ENCODE measurements at regions not wholly inside any gene's neighbourhood (a gene's known extent, or its start where the extent isn't known, plus 50 kb on each side); places are given as distances from the start of the nearest gene placed in this dataset.
"Not testable (repeated sequence)": the region's sequence is repeated elsewhere in the genome, so short reads cannot be mapped to it uniquely, and the experiment has no call there.

DNA sequence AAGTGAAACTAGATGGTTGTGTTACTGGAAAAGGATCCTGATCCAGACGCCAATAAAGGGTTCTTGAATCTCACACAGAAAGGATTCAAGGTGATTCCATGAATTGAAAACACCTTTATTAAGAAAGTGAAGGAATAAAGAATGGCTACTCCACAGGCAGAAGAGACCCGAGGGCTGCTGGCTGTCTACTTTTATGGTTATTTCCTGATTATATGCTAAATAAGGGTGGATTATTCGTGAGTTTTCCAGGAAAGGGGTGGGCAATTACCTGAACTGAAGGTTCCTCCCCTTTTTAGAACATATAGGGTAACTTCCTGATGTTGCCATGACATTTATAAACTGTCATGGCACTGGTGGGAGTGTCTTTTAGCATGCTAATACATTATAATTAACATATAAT, 50.9 kb upstream of the WARS2 start:
- Mint-ChIP-seq H3K27me3 (no peaks in the 10 kb centered on the region), H3K4me3 (no peak overlapping the region), H3K36me3 (ENCODE audit: low read depth) (peaks cover 64% of the 10 kb centered on the region), H3K9me3 (peaks cover 16% of the 10 kb centered on the region), H3K4me1 (ENCODE audit: low read depth) (no peaks in the 10 kb centered on the region), H3K27ac (no peak overlapping the region)

- Mint-ChIP-seq H3K27ac (no peak overlapping the region), H3K27me3 (no peaks in the 10 kb centered on the region), H3K4me1 (ENCODE audit: low read depth) (no peaks in the 10 kb centered on the region), H3K4me3 (no peak overlapping the region), H3K36me3 (ENCODE audit: low read depth) (peaks cover 21% of the 10 kb centered on the region), H3K9me3 (peaks cover 6% of the 10 kb centered on the region)
Observed at GRCh38 chr1:119204197-119204960, 63.9 kb upstream of the WARS2 start.

DNA sequence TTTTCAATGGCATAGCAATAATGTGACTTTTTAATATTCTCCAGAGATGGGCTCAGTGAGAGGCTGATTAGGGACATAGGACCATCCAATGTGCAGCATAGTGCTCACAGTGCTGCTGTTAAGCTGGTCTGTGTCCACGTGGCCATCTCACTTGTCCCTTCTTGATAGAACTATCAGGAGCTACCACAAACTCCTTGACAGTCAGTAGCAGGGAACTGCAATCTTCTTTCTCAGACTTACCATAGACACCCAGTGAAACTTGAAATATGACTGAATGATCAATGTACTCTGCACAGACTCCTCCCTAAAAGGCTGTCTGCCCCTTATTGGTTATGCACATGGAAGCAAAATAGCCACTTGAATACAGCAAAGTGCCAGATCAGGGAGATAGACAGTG, 64.5 kb upstream of the WARS2 start:
- Mint-ChIP-seq H3K36me3 (ENCODE audit: low read depth) (peaks cover 21% of the 10 kb centered on the region), H3K27me3 (no peaks in the 10 kb centered on the region), H3K9me3 (peaks cover 6% of the 10 kb centered on the region), H3K27ac (no peak overlapping the region), H3K4me1 (ENCODE audit: low read depth) (no peaks in the 10 kb centered on the region), H3K4me3 (no peak overlapping the region)

DNA sequence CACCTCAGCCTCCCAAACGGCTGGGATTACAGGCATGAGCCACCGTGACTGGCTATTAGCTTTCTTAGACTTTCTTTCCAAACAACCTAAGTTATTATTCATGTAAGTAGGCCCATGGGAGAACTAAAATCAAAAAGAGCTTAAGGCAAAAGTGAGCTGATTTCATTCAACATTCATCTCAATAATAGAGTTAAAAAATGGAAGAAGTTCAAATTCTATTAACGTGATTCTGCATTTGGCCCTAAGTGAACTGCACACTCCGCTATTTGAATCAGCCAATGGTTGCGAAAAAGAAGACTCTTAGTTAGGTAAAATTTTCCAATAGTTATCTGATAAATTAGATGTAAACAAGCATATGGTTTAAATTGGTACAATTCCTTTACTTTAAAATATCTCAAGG, 68.6 kb upstream of the WARS2 start:
- Mint-ChIP-seq H3K4me1 (ENCODE audit: low read depth) (no peaks in the 10 kb centered on the region), H3K27ac (no peak overlapping the region), H3K36me3 (ENCODE audit: low read depth) (peaks cover 26% of the 10 kb centered on the region), H3K9me3 (peaks cover 11% of the 10 kb centered on the region), H3K4me3 (no peak overlapping the region), H3K27me3 (no peaks in the 10 kb centered on the region)

GRCh38 chr1:119209596-119210295, 69.3 kb upstream of the WARS2 start:
- H3K27ac Mint-ChIP-seq: no peak overlapping the region
- H3K9me3 Mint-ChIP-seq: peaks cover 11% of the 10 kb centered on the region
- no peaks in the 10 kb centered on the region for H3K27me3 Mint-ChIP-seq
- H3K36me3 Mint-ChIP-seq (ENCODE audit: low read depth): peaks cover 26% of the 10 kb centered on the region
- no peaks in the 10 kb centered on the region for H3K4me1 Mint-ChIP-seq (ENCODE audit: low read depth)
- H3K4me3 Mint-ChIP-seq: no peak overlapping the region

DNA sequence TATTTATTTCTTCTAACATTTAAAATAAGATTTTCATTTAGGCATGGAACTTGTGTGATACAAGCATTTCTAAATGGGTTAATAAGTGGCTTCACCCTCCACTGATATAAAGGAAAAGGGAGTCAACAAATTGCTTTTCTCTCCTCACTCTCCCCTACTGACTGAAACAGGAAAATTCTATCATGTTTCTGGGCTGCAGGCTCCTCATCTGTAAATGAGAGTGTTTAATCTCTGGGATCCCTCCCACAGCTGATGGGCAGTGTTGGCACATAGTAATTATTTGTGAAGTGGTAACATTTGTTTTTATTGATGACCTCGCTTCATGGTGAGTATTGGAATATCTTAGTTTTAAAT, 69.8 kb upstream of the WARS2 start:
- no peaks in the 10 kb centered on the region for H3K27me3 Mint-ChIP-seq
- H3K9me3 Mint-ChIP-seq: peaks cover 11% of the 10 kb centered on the region
- no peak overlapping the region for H3K4me3 Mint-ChIP-seq
- no peak overlapping the region for H3K27ac Mint-ChIP-seq
- no peaks in the 10 kb centered on the region for H3K4me1 Mint-ChIP-seq (ENCODE audit: low read depth)
- H3K36me3 Mint-ChIP-seq (ENCODE audit: low read depth): peaks cover 26% of the 10 kb centered on the region

- Mint-ChIP-seq H3K9me3 (peaks cover 11% of the 10 kb centered on the region), H3K36me3 (ENCODE audit: low read depth) (peaks cover 28% of the 10 kb centered on the region)
- H3K27ac Mint-ChIP-seq; H3K4me1 Mint-ChIP-seq (ENCODE audit: low read depth); H3K27me3 Mint-ChIP-seq; H3K4me3 Mint-ChIP-seq: not testable (repeated sequence)
Observed at GRCh38 chr1:119213213-119213612, 72.8 kb upstream of the WARS2 start.

- Mint-ChIP-seq H3K9me3 (peaks cover 11% of the 10 kb centered on the region), H3K36me3 (ENCODE audit: low read depth) (peaks cover 27% of the 10 kb centered on the region)
- H3K27me3 Mint-ChIP-seq; H3K27ac Mint-ChIP-seq; H3K4me3 Mint-ChIP-seq; H3K4me1 Mint-ChIP-seq (ENCODE audit: low read depth): not testable (repeated sequence)
Observed at GRCh38 chr1:119214961-119215360, 74.5 kb upstream of the WARS2 start.

- H3K4me3 Mint-ChIP-seq: no peak overlapping the region
- H3K27ac Mint-ChIP-seq: no peak overlapping the region
- no peaks in the 10 kb centered on the region for H3K9me3 Mint-ChIP-seq
- H3K36me3 Mint-ChIP-seq (ENCODE audit: low read depth): peaks cover 17% of the 10 kb centered on the region
- H3K27me3 Mint-ChIP-seq: no peaks in the 10 kb centered on the region
- peaks cover 3% of the 10 kb centered on the region for H3K4me1 Mint-ChIP-seq (ENCODE audit: low read depth)
Observed at GRCh38 chr1:119217309-119217828, 76.9 kb upstream of the WARS2 start.

DNA sequence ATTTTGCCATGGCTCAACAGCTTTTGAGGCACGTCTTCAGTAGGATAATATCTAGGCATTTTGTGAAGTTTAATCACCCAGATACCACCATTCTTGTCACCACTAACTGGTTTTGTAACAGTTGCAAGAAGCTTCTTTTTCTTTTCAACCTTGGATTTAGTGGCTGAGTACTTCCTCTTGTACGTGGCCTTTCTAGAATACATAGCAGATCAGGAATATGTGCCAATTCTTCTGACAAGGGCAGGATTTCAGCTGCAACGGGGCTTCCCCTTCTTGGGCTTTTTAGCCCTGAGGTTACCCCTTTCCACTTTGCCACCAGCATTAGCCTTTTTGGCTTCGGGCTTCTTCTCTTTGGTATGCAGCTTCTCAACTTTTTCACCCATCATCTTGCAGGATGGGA, 79.3 kb upstream of the WARS2 start:
- peaks cover 17% of the 10 kb centered on the region for H3K36me3 Mint-ChIP-seq (ENCODE audit: low read depth)
- H3K27ac Mint-ChIP-seq: no peak overlapping the region
- H3K9me3 Mint-ChIP-seq: no peaks in the 10 kb centered on the region
- peaks cover 3% of the 10 kb centered on the region for H3K4me1 Mint-ChIP-seq (ENCODE audit: low read depth)
- H3K4me3 Mint-ChIP-seq: no peak overlapping the region
- no peaks in the 10 kb centered on the region for H3K27me3 Mint-ChIP-seq

GRCh38 chr1:119220991-119221390, 80.5 kb upstream of the WARS2 start:
- Mint-ChIP-seq H3K9me3 (no peaks in the 10 kb centered on the region), H3K4me3 (no peak overlapping the region), H3K36me3 (ENCODE audit: low read depth) (peaks cover 17% of the 10 kb centered on the region), H3K27ac (no peak overlapping the region), H3K4me1 (ENCODE audit: low read depth) (peaks cover 3% of the 10 kb centered on the region), H3K27me3 (no peaks in the 10 kb centered on the region)

- no peak overlapping the region for H3K27ac Mint-ChIP-seq
- H3K9me3 Mint-ChIP-seq: no peaks in the 10 kb centered on the region
- H3K4me3 Mint-ChIP-seq: no peak overlapping the region
- H3K36me3 Mint-ChIP-seq (ENCODE audit: low read depth): peaks cover 12% of the 10 kb centered on the region
- no peaks in the 10 kb centered on the region for H3K27me3 Mint-ChIP-seq
- H3K4me1 Mint-ChIP-seq (ENCODE audit: low read depth): peaks cover 8% of the 10 kb centered on the region
Observed at GRCh38 chr1:119222271-119222670, 81.8 kb upstream of the WARS2 start.

- H3K27ac Mint-ChIP-seq: no peak overlapping the region
- H3K36me3 Mint-ChIP-seq (ENCODE audit: low read depth): no peaks in the 10 kb centered on the region
- no peak overlapping the region for H3K4me3 Mint-ChIP-seq
- H3K4me1 Mint-ChIP-seq (ENCODE audit: low read depth): peaks cover 13% of the 10 kb centered on the region
- H3K27me3 Mint-ChIP-seq: no peaks in the 10 kb centered on the region
- H3K9me3 Mint-ChIP-seq: no peaks in the 10 kb centered on the region
Observed at GRCh38 chr1:119225265-119225664, 84.8 kb upstream of the WARS2 start.

GRCh38 chr1:119225831-119226230, 85.4 kb upstream of the WARS2 start:
- H3K4me3 Mint-ChIP-seq: no peak overlapping the region
- H3K36me3 Mint-ChIP-seq (ENCODE audit: low read depth): no peaks in the 10 kb centered on the region
- H3K27me3 Mint-ChIP-seq: no peaks in the 10 kb centered on the region
- H3K4me1 Mint-ChIP-seq (ENCODE audit: low read depth): peaks cover 13% of the 10 kb centered on the region
- no peak overlapping the region for H3K27ac Mint-ChIP-seq
- H3K9me3 Mint-ChIP-seq: no peaks in the 10 kb centered on the region

DNA sequence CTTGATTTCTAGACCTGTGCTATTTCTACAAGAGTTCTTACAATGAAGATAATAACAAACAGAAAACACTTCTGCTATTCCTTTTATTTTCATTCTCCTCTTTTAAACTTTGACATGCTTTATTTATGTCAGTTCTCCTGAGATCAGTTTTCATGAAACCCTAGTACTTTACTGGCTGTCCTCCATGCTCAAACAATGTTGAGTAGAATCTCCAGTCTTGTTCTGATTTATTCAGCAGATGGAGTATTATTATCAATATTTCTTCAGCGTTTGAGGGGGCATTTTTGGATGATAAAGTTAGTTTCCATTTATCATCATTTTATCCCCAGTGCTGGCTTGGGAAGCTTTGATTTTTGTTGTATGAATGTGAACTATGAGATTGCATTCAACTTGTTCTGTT, 85.9 kb upstream of the WARS2 start:
- H3K27me3 Mint-ChIP-seq: no peaks in the 10 kb centered on the region
- no peak overlapping the region for H3K27ac Mint-ChIP-seq
- no peak overlapping the region for H3K4me3 Mint-ChIP-seq
- H3K4me1 Mint-ChIP-seq (ENCODE audit: low read depth): peaks cover 13% of the 10 kb centered on the region
- no peaks in the 10 kb centered on the region for H3K9me3 Mint-ChIP-seq
- no peaks in the 10 kb centered on the region for H3K36me3 Mint-ChIP-seq (ENCODE audit: low read depth)

DNA sequence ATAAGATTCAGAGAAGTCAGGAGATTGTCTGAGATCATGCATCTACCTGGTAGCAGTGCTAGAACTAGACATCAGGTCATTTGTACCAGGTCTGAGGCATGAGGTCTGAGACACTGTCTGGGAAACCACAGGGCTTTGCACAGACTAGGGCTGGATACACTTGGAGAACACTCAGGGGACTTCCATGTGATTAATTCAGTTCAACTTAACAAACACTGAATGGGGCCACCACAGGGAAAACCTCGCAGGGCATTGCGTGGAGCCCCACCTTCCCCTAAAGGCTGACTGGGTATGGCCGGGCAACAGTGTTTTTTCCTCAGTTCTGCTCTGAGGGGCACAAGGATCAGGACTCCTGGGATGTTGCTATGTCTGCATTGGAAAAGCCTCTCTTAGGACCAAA, 86.5 kb upstream of the WARS2 start:
- no peaks in the 10 kb centered on the region for H3K9me3 Mint-ChIP-seq
- H3K27ac Mint-ChIP-seq: no peak overlapping the region
- H3K27me3 Mint-ChIP-seq: no peaks in the 10 kb centered on the region
- no peaks in the 10 kb centered on the region for H3K36me3 Mint-ChIP-seq (ENCODE audit: low read depth)
- peaks cover 13% of the 10 kb centered on the region for H3K4me1 Mint-ChIP-seq (ENCODE audit: low read depth)
- no peak overlapping the region for H3K4me3 Mint-ChIP-seq
